Stimulated activated CD8-positive, alpha-beta memory T cell treated with anti-CD3 and anti-CD28 coated beads, Interleukin-15, amount 100 ng/mL, for 1 hour (primary cell): ENCODE measurements at regions not wholly inside any gene's neighbourhood (a gene's known extent, or its start where the extent isn't known, plus 50 kb on each side); places are given as distances from the start of the nearest gene placed in this dataset.

Source experiments
- DNase-seq: peaks from one replicate; pipeline ENCODE4 v3.0.0-alpha.2; 2020; ENCODE audit warnings: low read depth

DNA sequence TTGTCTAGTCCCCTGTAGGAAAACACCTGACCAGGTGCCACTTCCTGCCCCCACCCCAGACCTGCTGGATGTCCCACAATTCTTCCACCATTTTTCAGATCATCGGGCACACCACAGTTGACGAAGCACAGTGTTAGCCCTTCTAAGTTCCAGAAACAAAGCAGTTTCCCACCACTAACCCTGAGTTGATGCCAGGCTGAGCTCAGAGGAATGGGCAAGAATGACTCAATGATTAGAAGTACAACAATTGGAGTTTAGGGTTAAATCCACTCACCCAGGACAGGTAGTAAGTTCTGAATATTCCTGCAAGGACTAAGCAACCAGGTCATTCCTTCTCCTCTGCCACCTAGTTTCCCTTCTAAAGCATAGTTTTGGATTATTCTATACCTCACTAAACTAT is 979.8 kb downstream of the BCL11B start:
- DNase-seq, result no peak

DNA sequence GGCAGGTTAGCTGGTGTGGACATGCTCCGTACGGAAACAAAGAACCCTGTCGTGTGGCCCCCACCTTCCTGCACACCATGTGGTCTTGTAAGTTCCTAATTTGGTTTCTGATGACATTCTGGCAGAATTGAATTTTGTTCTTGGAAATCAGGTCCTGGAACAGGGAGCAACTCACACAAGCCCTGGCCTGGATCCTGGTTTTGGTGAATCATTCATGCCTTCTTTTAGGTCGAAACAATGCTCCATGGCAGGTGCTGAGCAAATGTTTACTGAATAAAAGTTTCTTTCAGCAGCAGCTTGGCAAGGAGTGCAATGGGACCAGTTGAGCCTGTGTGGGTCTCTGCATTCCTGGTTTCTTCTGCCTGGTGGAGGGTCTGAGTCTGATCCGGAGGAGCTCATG is 978.4 kb downstream of the BCL11B start:
- DNase-seq, result no peak

DNA sequence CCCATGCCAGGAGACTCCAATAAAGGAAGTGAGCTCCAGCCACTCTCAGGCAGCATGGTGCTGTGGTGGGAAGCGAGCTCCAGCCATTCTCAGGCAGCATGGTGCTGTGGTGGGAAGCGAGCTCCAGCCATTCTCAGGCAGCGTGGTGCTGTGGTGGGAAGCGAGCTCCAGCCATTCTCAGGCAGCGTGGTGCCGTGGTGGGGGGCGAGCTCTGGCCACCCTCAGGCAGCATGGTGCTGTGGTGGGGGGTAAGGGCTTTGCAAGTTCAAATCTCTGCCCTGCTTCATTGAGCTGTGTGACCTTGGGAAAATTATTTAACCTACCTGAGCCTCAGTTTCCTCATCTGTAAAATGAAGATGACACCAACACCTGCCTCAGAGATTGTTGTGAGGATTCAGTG is 975.1 kb downstream of the BCL11B start:
- DNase-seq, result no peak

DNA sequence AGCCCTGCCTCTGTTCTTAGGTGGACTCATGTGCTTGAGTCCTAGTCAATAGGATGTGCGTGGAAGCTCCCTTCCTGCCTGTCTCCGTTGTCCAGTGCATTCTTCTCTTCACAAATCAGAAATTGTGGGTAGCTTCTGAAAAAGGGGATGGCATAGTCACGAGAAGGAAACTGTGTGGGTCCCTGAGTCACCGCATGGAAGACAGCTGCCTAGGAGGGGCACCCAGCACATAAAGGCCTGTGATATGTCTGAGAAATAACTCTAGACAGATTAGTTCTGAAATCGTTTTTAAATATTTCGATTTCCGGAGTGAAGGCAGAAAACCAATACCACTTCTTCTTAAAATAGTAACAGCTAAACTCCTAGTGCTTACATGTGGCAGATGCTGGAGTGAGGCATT is 974.4 kb downstream of the BCL11B start:
- no peak for DNase-seq

GRCh38 chr14:98298481-98299244 is 973.3 kb downstream of the BCL11B start:
- no peak for DNase-seq

GRCh38 chr14:98301681-98302080 is 970.3 kb downstream of the BCL11B start:
- DNase-seq, result no peak

DNA sequence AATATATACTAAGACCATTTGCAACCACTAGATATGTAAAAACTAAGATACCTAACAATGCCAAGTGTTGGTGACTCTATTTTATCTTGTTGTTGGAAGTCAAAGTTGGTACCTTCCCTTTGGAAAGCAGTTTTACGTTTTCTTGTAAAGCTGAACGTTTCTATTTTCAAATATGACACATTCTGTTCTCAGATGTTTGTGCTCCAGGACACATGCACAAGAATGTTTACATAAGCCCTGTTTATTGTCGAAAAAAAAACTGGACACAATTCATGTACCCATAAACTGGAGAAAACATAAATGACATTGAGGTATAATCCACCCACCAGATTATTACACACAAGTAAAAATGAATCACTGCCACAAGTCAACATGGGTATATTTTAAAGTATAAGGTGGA is 967.4 kb downstream of the BCL11B start:
- no peak for DNase-seq

- no peak for DNase-seq
Observed at GRCh38 chr14:98309591-98309990, 962.4 kb downstream of the BCL11B start.

DNA sequence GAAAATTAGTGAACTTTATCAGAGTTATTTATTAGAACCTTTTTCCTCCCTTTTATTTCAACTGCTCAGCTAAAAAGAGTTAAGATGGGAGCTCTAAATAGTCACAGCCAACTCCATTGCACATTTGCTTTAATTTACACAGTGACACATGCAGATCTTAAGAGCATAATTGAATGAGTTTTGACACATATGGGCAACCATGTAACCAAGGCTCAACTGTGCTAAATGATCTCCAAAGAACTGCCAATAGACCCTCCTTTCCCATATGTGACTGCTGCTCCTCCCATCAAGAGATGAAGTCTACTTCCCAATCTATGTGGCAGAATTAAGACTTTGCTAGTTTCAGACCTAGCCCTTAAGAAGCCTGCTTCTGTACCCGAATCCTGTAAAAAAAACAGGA is 960.0 kb downstream of the BCL11B start:
- no peak for DNase-seq

- no peak for DNase-seq
Observed at GRCh38 chr14:98321841-98322240, 950.2 kb downstream of the BCL11B start.

- DNase-seq, result no peak
Observed at GRCh38 chr14:98323836-98324235, 948.2 kb downstream of the BCL11B start.

- no peak for DNase-seq
Observed at GRCh38 chr14:98325761-98326160, 946.2 kb downstream of the BCL11B start.

GRCh38 chr14:98328496-98328895 is 943.5 kb downstream of the BCL11B start:
- DNase-seq, result no peak

- DNase-seq, result no peak
Observed at GRCh38 chr14:98334186-98334585, 937.8 kb downstream of the BCL11B start.

DNA sequence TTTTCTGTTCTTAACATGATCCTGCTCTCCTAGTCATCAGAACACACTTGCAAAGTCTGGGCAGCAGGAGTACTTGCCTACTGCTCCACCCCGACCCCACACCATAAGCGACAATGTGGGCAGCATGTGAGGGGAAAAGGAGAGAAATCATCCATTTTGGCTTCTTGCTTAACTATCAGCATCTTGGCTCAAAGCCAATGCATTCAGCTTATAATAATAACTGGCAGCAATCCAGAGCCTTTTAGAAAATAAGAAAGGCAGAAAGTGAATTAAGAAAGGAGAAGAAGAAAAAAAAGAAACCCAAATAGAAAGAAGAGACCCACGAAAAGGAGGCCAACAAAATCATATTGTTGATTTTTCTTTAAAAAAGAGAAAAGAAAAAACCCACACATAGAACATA is 930.8 kb downstream of the BCL11B start:
- DNase-seq, result no peak

DNA sequence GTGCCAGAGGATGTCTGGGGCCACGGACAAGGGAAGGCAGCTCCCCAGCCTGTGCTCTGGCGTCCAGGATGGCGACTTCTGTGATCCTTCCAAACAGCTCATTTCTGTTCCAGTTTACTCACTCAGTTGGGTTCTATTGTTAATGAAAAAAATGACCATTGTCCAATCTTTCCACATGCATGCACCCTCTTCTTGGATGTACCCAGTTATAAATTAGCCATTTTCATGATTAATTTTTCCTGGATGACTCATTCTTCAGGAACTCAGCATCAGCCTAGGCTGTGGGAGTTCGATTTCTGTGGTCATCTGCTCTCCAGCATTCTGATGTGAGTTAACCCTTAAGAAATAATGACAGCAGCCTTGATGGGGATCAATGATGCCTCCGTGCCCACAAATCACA is 926.8 kb downstream of the BCL11B start:
- DNase-seq, result no peak

GRCh38 chr14:98347686-98348085 is 924.3 kb downstream of the BCL11B start:
- DNase-seq, result no peak

DNA sequence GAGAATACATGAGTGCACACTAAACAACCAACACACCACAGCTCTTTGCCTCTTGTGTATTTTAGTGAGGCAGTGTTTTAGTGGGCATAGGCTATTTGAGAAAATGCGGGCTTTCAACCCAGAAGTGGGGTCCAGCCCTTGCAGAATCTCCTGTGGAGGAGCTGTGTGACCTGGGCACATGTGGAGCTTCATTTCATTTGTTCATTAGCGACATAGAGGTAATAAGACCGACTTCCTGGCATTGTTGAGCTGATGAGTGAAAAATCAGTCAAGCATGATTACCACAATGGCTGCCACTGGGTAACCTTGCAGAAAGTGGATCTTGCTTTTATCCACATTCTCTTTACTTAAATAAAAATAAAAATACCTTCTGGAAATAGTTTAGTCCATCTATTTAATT is 923.5 kb downstream of the BCL11B start:
- DNase-seq, result no peak

DNA sequence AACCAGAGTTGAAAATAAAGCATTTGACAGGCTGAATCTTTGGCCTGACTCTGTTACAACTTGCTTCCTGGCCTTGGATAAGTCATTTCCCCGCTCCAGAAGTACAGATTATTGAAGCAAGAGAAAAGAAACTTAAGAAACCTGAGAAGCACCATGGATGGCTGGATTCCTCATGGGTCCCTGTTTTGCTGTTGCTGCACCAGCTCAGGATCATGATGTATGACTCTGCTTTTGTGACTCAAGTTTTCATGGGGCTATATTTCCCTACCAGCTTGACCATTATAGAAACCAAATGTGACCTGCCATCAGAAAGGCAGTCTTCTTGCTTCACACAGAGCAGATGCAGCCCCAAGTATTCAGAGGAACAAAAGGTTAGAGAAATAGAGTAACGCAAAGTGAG is 921.8 kb downstream of the BCL11B start:
- DNase-seq, result no peak

GRCh38 chr14:98364961-98365360 is 907.0 kb downstream of the BCL11B start:
- DNase-seq, result no peak

GRCh38 chr14:98366429-98366828 is 905.6 kb downstream of the BCL11B start:
- no peak for DNase-seq

DNA sequence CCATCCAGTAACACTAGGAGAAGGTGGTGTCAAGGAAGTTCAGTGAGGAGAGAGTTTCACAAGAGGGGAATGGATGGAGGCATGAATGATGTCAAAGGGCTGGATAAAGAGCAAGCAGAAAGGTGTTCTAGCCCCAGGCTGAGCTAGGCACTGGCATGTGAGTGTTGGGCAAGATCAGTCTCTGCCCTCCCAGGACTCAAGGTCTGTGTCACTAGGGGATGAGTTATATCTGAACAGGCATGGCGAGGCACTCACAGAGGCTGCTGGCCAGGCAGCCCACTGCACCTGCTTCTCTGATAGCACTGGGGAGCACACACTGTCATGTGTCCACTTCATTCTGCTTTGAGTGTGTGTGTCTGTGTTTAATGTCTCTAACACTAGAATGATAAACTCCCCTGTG is 903.8 kb downstream of the BCL11B start:
- DNase-seq, result no peak

- no peak for DNase-seq
Observed at GRCh38 chr14:98368916-98369315, 903.1 kb downstream of the BCL11B start.

- DNase-seq, result no peak
Observed at GRCh38 chr14:98369344-98369743, 902.7 kb downstream of the BCL11B start.

GRCh38 chr14:98370352-98370751 is 901.6 kb downstream of the BCL11B start:
- DNase-seq, result no peak
